Testis (tissue), 2 donors: ENCODE measurements at regions not wholly inside any gene's neighbourhood (a gene's known extent, or its start where the extent isn't known, plus 50 kb on each side); places are given as distances from the start of the nearest gene placed in this dataset.

Experiments used
- DNase-seq: peaks from one replicate; pipeline ENCODE4 v3.0.0-alpha.2; 2019
- H3K27ac ChIP-seq, 2 donors: fragments of 200-600 bp; sonication (generic); one replicate each; pipeline ENCODE4 v1.5.1; 2019
- H3K27me3 ChIP-seq: fragments of 200-600 bp; sonication (generic); one replicate; pipeline ENCODE4 v1.5.1; 2019
- H3K36me3 ChIP-seq: fragments of 200-600 bp; sonication (generic); one replicate; pipeline ENCODE4 v1.5.1; 2017; ENCODE audit warnings: low read depth; ENCODE audit errors: missing control alignments
- H3K4me1 ChIP-seq: fragments of 200-600 bp; sonication (generic); one replicate; pipeline ENCODE4 v1.5.1; 2019
- H3K4me3 ChIP-seq, 2 donors: fragments of 200-600 bp; sonication (generic); one replicate each; pipeline ENCODE4 v1.5.1; 2017 to 2019
- H3K9me3 ChIP-seq: fragments of 200-600 bp; sonication (generic); one replicate; pipeline ENCODE4 v1.5.1; 2017
- POLR2A ChIP-seq: fragments of 450-650 bp; IDR thresholded peaks from one replicate; pipeline ENCODE4 v1.6.1; 2017; ENCODE audit warnings: antibody characterized with exemption, mild to moderate bottlenecking, moderate library complexity
- WGBS, 2 donors: methylation state at CpG; one replicate each; pipeline ENCODE4 v1.1.5; 2018; 5-methylcytosine and 5-hydroxymethylcytosine counted together
- intact Hi-C: fragments of 100-400 bp; cut with DNase I; formaldehyde crosslinking; loops from one replicate; pipeline ENCODE4 v1.15.1; 2023; ENCODE audit warnings: low total_unique reads
- TF ChIP-seq, protein P1 (sequence below), 3 experiments: fragments of 450-650 bp in 2 of 3; fragments of 200-600 bp in 1 of 3; sonication (generic) in 1 of 3; IDR thresholded peaks; one replicate each; pipeline ENCODE4 v1.5.1; 2016 to 2019; ENCODE audit warnings: antibody characterized with exemption in 3 of 3, mild to moderate bottlenecking in 2 of 3, moderate library complexity in 1 of 3

DNA sequence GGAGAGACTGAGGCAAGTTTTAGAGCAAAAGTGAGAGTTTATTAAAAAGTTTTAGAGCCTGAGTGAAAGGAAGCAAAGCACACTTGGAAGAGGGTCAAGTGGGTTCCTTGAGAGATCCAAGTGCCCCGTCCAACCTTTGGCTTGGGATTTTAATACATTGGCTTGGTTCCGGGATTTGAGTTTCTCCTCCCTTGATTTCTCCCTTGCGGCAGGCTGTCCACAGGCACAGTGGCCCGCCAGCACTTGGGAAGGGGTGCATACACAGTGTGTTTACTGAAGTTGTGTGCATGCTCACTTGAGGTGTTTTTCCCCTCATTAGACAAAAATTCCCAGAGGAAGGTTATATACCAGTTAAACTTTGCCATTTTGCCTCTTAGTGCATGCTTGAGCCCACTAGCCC is 333.5 kb downstream of the PCDH18 start:
- Histone ChIP-seq H3K27me3 (no peaks in the 10 kb centered on the region), H3K9me3 (no peaks in the 10 kb centered on the region), H3K4me3 (no peak overlapping the region), H3K27ac (no peak overlapping the region), H3K4me1 (no peaks in the 10 kb centered on the region), H3K36me3 (no peaks in the 10 kb centered on the region)
- 48 to 65% methylated on average over 4 of the region's 4 CpGs for WGBS, 2 donors
- intact Hi-C loops: no loop called here
- no peak for DNase-seq
- TF ChIP-seq POLR2A: no peak
- TF ChIP-seq, protein P1, sequence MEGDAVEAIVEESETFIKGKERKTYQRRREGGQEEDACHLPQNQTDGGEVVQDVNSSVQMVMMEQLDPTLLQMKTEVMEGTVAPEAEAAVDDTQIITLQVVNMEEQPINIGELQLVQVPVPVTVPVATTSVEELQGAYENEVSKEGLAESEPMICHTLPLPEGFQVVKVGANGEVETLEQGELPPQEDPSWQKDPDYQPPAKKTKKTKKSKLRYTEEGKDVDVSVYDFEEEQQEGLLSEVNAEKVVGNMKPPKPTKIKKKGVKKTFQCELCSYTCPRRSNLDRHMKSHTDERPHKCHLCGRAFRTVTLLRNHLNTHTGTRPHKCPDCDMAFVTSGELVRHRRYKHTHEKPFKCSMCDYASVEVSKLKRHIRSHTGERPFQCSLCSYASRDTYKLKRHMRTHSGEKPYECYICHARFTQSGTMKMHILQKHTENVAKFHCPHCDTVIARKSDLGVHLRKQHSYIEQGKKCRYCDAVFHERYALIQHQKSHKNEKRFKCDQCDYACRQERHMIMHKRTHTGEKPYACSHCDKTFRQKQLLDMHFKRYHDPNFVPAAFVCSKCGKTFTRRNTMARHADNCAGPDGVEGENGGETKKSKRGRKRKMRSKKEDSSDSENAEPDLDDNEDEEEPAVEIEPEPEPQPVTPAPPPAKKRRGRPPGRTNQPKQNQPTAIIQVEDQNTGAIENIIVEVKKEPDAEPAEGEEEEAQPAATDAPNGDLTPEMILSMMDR (IDR thresholded peaks at IDR 0.05): no peak

DNA sequence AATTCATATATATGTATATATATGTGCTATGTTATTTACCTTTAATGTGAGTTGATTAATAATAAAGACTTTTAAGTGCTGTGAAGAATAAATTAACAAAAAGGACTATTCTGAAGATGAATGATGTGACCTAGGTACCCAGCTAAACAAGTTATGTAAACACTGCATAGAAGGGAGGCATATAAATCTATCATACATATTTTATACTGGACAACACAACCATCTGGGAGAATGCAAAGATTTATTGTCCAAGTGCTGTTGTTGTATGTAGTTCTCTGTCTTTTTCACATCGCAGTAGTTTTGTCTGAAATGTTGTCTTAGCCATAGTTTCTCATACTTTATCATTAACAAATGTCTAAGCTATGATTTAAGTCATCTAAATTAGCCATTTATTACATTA is 337.6 kb downstream of the PCDH18 start:
- no peak for DNase-seq
- H3K27ac ChIP-seq: no peak overlapping the region
- H3K4me1 ChIP-seq: no peaks in the 10 kb centered on the region
- TF ChIP-seq, protein P1 (IDR thresholded peaks at IDR 0.05): no peak
- H3K9me3 ChIP-seq: no peaks in the 10 kb centered on the region
- no peaks in the 10 kb centered on the region for H3K27me3 ChIP-seq
- no peak overlapping the region for H3K4me3 ChIP-seq
- H3K36me3 ChIP-seq: no peaks in the 10 kb centered on the region
- 43 to 68% methylated on average over 1 of the region's 1 CpG for WGBS, 2 donors
- intact Hi-C loops: no loop called here

GRCh38 chr4:137193564-137193963 is 338.7 kb downstream of the PCDH18 start:
- DNase-seq: no peak
- Histone ChIP-seq H3K9me3 (no peaks in the 10 kb centered on the region), H3K4me1 (no peaks in the 10 kb centered on the region), H3K27ac (no peak overlapping the region), H3K4me3 (no peak overlapping the region), H3K36me3 (no peaks in the 10 kb centered on the region), H3K27me3 (no peaks in the 10 kb centered on the region)
- intact Hi-C loops: no loop called here
- 91 to 95% methylated on average over 1 of the region's 1 CpG for whole genome bisulfite sequencing, 2 donors
- TF ChIP-seq POLR2A: no peak
- TF ChIP-seq, protein P1 (IDR thresholded peaks at IDR 0.05): no peak

GRCh38 chr4:137181293-137181899 is 350.9 kb downstream of the PCDH18 start:
- intact Hi-C loops: no loop called here
- Histone ChIP-seq H3K4me3 (no peak overlapping the region), H3K36me3 (no peaks in the 10 kb centered on the region), H3K27ac (no peak overlapping the region), H3K4me1 (no peaks in the 10 kb centered on the region), H3K9me3 (no peaks in the 10 kb centered on the region), H3K27me3 (no peaks in the 10 kb centered on the region)
- no peak for DNase-seq
- TF ChIP-seq, protein P1 (IDR thresholded peaks at IDR 0.05): no peak
- no peak for TF ChIP-seq POLR2A
- 95 to 96% methylated on average over 1 of the region's 1 CpG for WGBS, 2 donors

DNA sequence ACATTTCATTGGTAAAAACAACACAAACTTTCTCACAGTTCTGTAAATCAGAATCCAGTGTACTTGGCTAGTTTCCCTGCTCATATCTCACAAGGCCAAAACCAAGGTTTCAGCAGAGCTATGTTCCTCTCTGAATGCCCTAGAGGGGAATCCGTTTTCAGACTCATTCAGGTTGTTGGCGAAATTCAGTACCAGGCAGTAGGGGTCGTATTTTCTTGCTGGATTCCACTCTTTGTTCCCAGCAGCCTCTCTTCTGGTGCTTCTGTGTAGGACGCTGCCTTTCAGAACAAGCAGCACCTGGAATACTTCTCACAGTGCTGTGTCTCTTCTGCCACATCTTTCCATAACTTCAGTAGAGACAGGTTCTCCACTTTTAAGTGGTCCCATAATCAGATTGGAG is 351.9 kb downstream of the PCDH18 start:
- intact Hi-C loops: no loop called here
- 43 to 53% methylated on average over 4 of the region's 4 CpGs for WGBS, 2 donors
- Histone ChIP-seq H3K36me3 (no peaks in the 10 kb centered on the region), H3K4me3 (no peak overlapping the region), H3K9me3 (no peaks in the 10 kb centered on the region), H3K4me1 (no peaks in the 10 kb centered on the region), H3K27me3 (no peaks in the 10 kb centered on the region), H3K27ac (no peak overlapping the region)
- no peak for TF ChIP-seq POLR2A
- TF ChIP-seq, protein P1 (IDR thresholded peaks at IDR 0.05): no peak
- no peak for DNase-seq
